Brain microvascular endothelial cell (primary cell): ENCODE measurements at regions not wholly inside any gene's neighbourhood (a gene's known extent, or its start where the extent isn't known, plus 50 kb on each side); places are given as distances from the start of the nearest gene placed in this dataset.
"Not testable (repeated sequence)": the region's sequence is repeated elsewhere in the genome, so short reads cannot be mapped to it uniquely, and the experiment has no call there.

Experiments used
- DNase-seq: peaks from one replicate; pipeline ENCODE4 v3.0.0-alpha.2; 2020
- H3K27ac ChIP-seq: fragments of 250-450 bp; sonication (Bioruptor Pico); 2 replicates; pipeline ENCODE4 v1.5.1; 2020; ENCODE audit warnings: mild to moderate bottlenecking, moderate library complexity
- H3K27me3 ChIP-seq: fragments of 250-450 bp; sonication (Bioruptor Pico); replicated peaks from 2 replicates; pipeline ENCODE4 v1.5.1; 2020; ENCODE audit warnings: mild to moderate bottlenecking
- H3K36me3 ChIP-seq: fragments of 250-450 bp; sonication (Bioruptor Pico); replicated peaks from 2 replicates; pipeline ENCODE4 v1.5.1; 2020; ENCODE audit warnings: mild to moderate bottlenecking
- H3K4me3 ChIP-seq: 2 replicates; pipeline ENCODE4 v1.5.1; 2011; ENCODE audit warnings: low read depth, mild to moderate bottlenecking, control low read depth, low read length, moderate library complexity
- in situ Hi-C: cut with HindIII; loops from 2 replicates; pipeline ENCODE4 v1.10.0; 2017; ENCODE audit warnings: low sequenced_read_pairs, low pct_ligation_motif_present
- TF ChIP-seq, protein P1 (sequence below): IDR thresholded peaks from 2 replicates; pipeline ENCODE4 v1.5.1; 2011; ENCODE audit warnings: low read depth, mild to moderate bottlenecking, moderate library complexity, low read length, control low read depth, inconsistent platforms; ENCODE audit errors: missing control alignments

DNA sequence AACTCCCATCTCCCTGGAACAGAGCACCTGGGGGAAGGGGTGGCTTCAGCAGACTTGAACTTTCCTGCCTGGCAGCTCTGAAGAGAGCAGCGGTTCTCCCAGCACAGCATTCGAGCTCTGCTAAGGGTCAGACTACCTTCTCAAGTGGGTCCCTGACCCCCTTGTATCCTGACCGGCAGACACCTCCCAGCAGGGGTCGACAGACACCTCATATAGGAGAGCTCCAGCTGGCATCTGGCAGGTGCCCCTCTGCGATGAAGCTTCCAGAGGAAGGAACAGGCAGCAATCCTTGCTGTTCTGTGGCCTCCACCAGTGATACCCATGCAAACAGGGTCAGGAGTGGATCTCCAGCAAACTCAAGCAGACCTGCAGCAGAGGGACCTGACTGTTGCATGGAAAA lies 244.1 kb upstream of the RASGEF1B start:
- Histone ChIP-seq H3K27ac (no peak overlapping the region), H3K36me3 (no peaks in the 10 kb centered on the region), H3K4me3 (no peak overlapping the region), H3K27me3 (no peaks in the 10 kb centered on the region)
- in situ Hi-C loops = no loop called here
- TF ChIP-seq, protein P1, sequence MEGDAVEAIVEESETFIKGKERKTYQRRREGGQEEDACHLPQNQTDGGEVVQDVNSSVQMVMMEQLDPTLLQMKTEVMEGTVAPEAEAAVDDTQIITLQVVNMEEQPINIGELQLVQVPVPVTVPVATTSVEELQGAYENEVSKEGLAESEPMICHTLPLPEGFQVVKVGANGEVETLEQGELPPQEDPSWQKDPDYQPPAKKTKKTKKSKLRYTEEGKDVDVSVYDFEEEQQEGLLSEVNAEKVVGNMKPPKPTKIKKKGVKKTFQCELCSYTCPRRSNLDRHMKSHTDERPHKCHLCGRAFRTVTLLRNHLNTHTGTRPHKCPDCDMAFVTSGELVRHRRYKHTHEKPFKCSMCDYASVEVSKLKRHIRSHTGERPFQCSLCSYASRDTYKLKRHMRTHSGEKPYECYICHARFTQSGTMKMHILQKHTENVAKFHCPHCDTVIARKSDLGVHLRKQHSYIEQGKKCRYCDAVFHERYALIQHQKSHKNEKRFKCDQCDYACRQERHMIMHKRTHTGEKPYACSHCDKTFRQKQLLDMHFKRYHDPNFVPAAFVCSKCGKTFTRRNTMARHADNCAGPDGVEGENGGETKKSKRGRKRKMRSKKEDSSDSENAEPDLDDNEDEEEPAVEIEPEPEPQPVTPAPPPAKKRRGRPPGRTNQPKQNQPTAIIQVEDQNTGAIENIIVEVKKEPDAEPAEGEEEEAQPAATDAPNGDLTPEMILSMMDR = no peak
- DNase-seq = no peak

DNA sequence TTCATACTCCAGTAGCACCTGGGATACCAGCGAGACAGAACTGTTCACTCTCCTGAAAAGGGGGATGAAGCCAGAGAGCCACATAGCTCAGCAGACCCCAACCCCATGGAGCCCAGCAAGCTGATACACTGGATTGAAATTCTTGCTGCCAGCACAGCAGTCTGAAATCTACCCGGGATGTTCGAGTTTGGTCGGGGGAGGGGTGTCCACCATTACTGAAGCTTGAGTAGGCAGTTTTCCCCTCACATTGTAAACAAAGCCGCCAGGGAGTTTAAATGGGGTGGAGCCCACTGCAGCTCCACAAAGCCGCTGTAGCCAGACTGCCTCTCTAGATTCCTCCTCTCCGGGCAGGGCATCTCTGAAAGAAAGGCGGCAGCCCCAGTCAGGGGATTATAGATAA lies 243.7 kb upstream of the RASGEF1B start:
- DNase-seq, H3K4me3 ChIP-seq, H3K27ac ChIP-seq, H3K36me3 ChIP-seq, in situ Hi-C loops, H3K27me3 ChIP-seq: not testable (repeated sequence)

GRCh38 chr4:81714291-81714690 lies 242.6 kb upstream of the RASGEF1B start:
- H3K36me3 ChIP-seq = no peaks in the 10 kb centered on the region
- TF ChIP-seq, protein P1 = no peak
- in situ Hi-C loops = no loop called here
- H3K27ac ChIP-seq = no peak overlapping the region
- no peaks in the 10 kb centered on the region for H3K27me3 ChIP-seq
- no peak overlapping the region for H3K4me3 ChIP-seq
- DNase-seq = no peak

DNA sequence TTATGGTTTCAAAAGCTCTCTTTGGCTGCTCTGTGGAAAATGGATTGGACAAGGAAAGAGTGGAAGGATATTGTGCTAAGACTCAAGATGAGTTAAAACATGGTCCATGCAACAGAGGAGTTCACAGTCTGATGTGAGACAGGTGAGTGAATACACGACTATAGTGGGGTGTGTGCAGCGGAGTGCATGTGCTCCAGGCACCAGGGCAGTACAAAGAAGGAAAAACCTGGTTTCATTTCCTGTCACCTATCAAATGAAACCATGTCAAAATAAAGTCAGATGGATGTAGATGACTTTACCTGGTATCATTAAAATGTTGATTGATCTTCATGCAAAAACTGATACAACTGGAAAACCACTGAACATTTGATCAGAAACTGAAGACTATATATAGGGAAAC lies 241.0 kb upstream of the RASGEF1B start:
- no peak for DNase-seq
- TF ChIP-seq, protein P1 = no peak
- H3K27ac ChIP-seq = no peak overlapping the region
- no peaks in the 10 kb centered on the region for H3K27me3 ChIP-seq
- H3K36me3 ChIP-seq = no peaks in the 10 kb centered on the region
- in situ Hi-C loops = no loop called here
- no peak overlapping the region for H3K4me3 ChIP-seq

DNA sequence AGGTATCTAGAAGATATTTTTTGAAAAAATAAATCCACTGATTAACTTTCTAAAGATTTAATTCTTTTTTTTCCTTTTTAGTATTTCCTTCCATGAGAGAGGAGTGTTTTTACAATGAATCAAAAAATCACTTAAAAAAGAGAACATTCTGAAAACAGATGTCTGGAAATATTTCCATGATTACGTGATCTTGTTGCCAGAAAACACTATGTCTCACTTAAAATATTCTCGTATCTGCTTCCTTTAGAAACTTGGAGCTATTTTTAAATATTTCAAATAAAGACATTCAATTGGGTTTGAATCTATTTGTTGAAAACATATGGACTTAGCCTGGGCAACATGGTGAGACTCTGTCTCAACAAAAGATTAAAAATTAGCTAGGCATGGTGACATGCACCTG lies 232.8 kb upstream of the RASGEF1B start:
- Histone ChIP-seq H3K27ac (no peak overlapping the region), H3K36me3 (no peaks in the 10 kb centered on the region), H3K4me3 (no peak overlapping the region), H3K27me3 (no peaks in the 10 kb centered on the region)
- no peak for DNase-seq
- in situ Hi-C loops = no loop called here
- TF ChIP-seq, protein P1 = no peak

- H3K36me3 ChIP-seq = no peaks in the 10 kb centered on the region
- TF ChIP-seq, protein P1 = no peak
- H3K27me3 ChIP-seq = no peaks in the 10 kb centered on the region
- in situ Hi-C loops = no loop called here
- no peak overlapping the region for H3K4me3 ChIP-seq
- no peak overlapping the region for H3K27ac ChIP-seq
- no peak for DNase-seq
Measured at GRCh38 chr4:81700189-81700588, 228.5 kb upstream of the RASGEF1B start.
